HL-60 (cell line): ENCODE measurements at regions not wholly inside any gene's neighbourhood (a gene's known extent, or its start where the extent isn't known, plus 50 kb on each side); places are given as distances from the start of the nearest gene placed in this dataset.

Source experiments
- DNase-seq, 2 experiments: peaks; one replicate each; pipeline ENCODE4 v3.0.0-alpha.2; 2010 to 2020; ENCODE audit warnings: low read depth in 1 of 2, low spot score in 1 of 2
- H3K27ac ChIP-seq: fragments of 250-450 bp; sonication (Bioruptor Pico); replicated peaks from 2 replicates; pipeline ENCODE4 v1.5.1; 2020; ENCODE audit warnings: mild to moderate bottlenecking, moderate library complexity
- H3K27me3 ChIP-seq: fragments of 250-450 bp; sonication (Bioruptor Pico); 2 replicates; pipeline ENCODE4 v1.5.1; 2021; ENCODE audit warnings: mild to moderate bottlenecking, moderate library complexity; ENCODE audit not compliant: insufficient read depth, poor library complexity, severe bottlenecking
- H3K4me3 ChIP-seq: replicated peaks from 2 replicates; pipeline ENCODE4 v1.5.1; 2011; ENCODE audit warnings: mild to moderate bottlenecking, control low read depth, low read length; ENCODE audit not compliant: insufficient read depth
- CTCF ChIP-seq: IDR thresholded peaks from one replicate; pipeline ENCODE4 v1.5.1; 2011; ENCODE audit warnings: low read length, control low read depth, inconsistent platforms; ENCODE audit not compliant: insufficient read depth
- GABPA ChIP-seq: IDR thresholded peaks from 2 replicates; pipeline ENCODE4 v1.6.1; 2012; ENCODE audit warnings: low read depth
- POLR2AphosphoS5 ChIP-seq: IDR thresholded peaks from 2 replicates; pipeline ENCODE4 v1.6.1; 2012; ENCODE audit warnings: low read depth
- SPI1 ChIP-seq: IDR thresholded peaks from 2 replicates; pipeline ENCODE4 v1.6.1; 2012; ENCODE audit warnings: low read depth, mild to moderate bottlenecking, borderline replicate concordance
- TF ChIP-seq, protein P1 (sequence below): IDR thresholded peaks from 2 replicates; pipeline ENCODE4 v1.6.1; 2012; ENCODE audit warnings: low read depth; ENCODE audit not compliant: insufficient replicate concordance

DNA sequence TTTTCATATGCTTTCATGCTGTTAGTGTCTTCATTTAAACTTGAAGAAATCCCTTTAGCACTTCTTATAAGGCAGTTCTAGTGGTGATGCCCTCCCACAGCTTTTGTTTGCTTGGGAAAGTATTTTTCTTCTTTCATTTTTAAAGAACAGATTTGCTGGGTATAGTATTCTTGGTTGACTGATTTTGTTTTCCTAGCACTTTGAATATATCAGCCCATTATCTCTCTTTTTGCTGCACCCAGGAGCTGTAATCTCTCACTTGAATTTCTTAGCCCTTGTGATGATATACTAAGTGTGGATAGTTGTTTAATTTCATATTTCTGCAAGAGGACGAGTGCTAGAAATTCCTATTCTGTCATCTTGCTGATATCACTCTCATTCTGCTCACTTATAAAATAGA, 283.7 kb downstream of the GPAT3 start:
- H3K4me3 ChIP-seq, result no peak overlapping the region
- no peak overlapping the region for H3K27ac ChIP-seq
- TF ChIP-seq, protein P1, sequence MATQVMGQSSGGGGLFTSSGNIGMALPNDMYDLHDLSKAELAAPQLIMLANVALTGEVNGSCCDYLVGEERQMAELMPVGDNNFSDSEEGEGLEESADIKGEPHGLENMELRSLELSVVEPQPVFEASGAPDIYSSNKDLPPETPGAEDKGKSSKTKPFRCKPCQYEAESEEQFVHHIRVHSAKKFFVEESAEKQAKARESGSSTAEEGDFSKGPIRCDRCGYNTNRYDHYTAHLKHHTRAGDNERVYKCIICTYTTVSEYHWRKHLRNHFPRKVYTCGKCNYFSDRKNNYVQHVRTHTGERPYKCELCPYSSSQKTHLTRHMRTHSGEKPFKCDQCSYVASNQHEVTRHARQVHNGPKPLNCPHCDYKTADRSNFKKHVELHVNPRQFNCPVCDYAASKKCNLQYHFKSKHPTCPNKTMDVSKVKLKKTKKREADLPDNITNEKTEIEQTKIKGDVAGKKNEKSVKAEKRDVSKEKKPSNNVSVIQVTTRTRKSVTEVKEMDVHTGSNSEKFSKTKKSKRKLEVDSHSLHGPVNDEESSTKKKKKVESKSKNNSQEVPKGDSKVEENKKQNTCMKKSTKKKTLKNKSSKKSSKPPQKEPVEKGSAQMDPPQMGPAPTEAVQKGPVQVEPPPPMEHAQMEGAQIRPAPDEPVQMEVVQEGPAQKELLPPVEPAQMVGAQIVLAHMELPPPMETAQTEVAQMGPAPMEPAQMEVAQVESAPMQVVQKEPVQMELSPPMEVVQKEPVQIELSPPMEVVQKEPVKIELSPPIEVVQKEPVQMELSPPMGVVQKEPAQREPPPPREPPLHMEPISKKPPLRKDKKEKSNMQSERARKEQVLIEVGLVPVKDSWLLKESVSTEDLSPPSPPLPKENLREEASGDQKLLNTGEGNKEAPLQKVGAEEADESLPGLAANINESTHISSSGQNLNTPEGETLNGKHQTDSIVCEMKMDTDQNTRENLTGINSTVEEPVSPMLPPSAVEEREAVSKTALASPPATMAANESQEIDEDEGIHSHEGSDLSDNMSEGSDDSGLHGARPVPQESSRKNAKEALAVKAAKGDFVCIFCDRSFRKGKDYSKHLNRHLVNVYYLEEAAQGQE, result no peak
- TF ChIP-seq CTCF, result no peak
- no peak for TF ChIP-seq GABPA
- no peak for TF ChIP-seq POLR2AphosphoS5
- no peak for TF ChIP-seq SPI1
- H3K27me3 ChIP-seq, result no peaks in the 10 kb centered on the region
- DNase-seq, result no peak

DNA sequence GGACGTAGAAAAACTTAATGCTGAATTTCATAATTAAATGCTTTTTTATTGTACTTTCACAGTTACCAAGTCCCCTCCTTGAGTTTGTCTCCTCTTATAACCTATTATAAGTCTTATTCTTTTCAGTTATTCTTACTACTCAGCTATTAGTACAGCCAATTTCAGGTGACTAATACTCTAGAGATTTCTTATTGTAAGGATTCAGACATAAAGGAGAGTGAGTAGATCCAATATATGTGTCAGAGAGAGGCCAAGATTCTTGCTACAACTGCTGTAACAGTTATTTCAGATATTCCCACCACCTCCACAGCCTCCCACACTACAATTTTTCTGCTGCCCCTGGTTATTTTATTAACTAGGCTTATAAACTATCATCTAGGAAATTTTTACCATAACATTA, 274.5 kb downstream of the GPAT3 start:
- H3K27me3 ChIP-seq, result peaks cover 2% of the 10 kb centered on the region
- TF ChIP-seq CTCF (no peak), POLR2AphosphoS5 (no peak)
- no peak overlapping the region for H3K27ac ChIP-seq
- no peak for DNase-seq
- no peak overlapping the region for H3K4me3 ChIP-seq

DNA sequence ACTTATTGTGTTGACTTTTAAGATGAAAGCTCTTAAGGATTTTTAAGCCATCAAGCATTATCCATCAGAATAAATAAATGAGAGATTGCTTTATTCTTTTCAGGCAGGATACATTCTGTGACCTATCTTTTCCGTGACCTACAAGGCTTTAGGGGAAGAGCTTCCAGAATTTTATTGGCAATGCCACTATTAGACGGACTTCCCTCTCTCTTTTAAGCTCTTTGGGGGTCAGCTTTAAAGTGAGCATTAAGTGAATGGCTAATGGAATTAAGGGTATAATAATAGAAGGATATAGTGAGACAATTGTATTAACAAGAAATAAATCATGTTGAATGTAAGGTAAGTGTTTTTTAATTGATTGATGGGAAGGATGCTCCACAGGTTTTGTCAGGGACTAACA, 273.7 kb downstream of the GPAT3 start:
- Histone ChIP-seq H3K27ac (no peak overlapping the region), H3K4me3 (no peak overlapping the region), H3K27me3 (peaks cover 2% of the 10 kb centered on the region)
- TF ChIP-seq SPI1, result no peak
- no peak for DNase-seq

- H3K27ac ChIP-seq, result no peak overlapping the region
- no peaks in the 10 kb centered on the region for H3K27me3 ChIP-seq
- H3K4me3 ChIP-seq, result no peak overlapping the region
- no peak for DNase-seq
- no peak for TF ChIP-seq POLR2AphosphoS5
- TF ChIP-seq GABPA, result no peak
- TF ChIP-seq CTCF, result no peak
- TF ChIP-seq, protein P1, result no peak
Observed at GRCh38 chr4:83793481-83793880, 257.6 kb downstream of the GPAT3 start.
